ENCODE measurements at regions not wholly inside any gene's neighbourhood (a gene's known extent, or its start where the extent isn't known, plus 50 kb on each side); places are given as distances from the start of the nearest gene placed in this dataset.

DNA sequence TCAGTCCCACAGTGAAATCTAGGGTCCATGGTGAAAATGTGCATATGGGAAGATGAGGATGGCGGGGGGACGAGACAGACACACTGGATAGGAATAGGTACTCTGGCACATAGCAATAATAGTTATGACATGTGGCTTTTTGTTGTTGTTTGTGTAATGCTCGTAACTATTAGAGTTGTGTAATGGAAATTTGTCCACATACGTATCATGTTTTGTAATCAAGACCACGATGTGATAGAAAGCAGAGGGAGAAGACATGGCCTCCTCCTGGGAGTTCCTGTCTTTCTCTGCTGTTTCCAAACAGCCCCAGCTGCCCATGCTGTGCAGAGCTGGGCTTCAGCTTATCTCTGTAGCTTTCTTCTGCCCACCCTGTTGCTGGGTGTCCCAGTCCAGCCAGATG is 185.3 kb upstream of the TMTC4 start:
- no peak for FAIRE-seq
- in situ Hi-C loops (cut with HindIII; ENCODE audit: extremely low pct_ligation_motif_present, low pct_unique_long_range_greater_than_20kb) = no loop called here

More for the DNA sequence above, 185.3 kb upstream of the TMTC4 start:
- no peak overlapping the region for H3K4me2 ChIP-seq (ENCODE audit: low read depth, low read length)
- ATAC-seq = no peak
- ChIA-PET POLR2A (no interaction called here), CTCF (ENCODE audit: low intra/inter-chr PET ratio, low total read pairs) (no interaction called here)
- no peak for DNase-seq (ENCODE audit: low spot score)
- H3K79me2 ChIP-seq (ENCODE audit: insufficient read depth, low read length) = no peaks in the 10 kb centered on the region
- BruUV-seq (replicated peaks) = no TSS peak
- H4K20me1 ChIP-seq (ENCODE audit: insufficient read depth, low read length) = no peaks in the 10 kb centered on the region
- 35% methylated on average over 5 of the region's 5 CpGs for WGBS (ENCODE audit: low lambda C conversion rate)
- H3K27me3 ChIP-seq (ENCODE audit: control insufficient read depth in 1 of 2, insufficient read depth in 2 of 2, low read length in 2 of 2) = no peaks in the 10 kb centered on the region
- H3K36me3 ChIP-seq (replicated peaks in 1 of 2; ENCODE audit: control insufficient read depth in 1 of 2, insufficient read depth in 2 of 2, low read length in 2 of 2) = no peaks in the 10 kb centered on the region
- intact Hi-C loops (cut with micrococcal nuclease; ENCODE audit: unreplicated experiment) = loop anchor here (1.0 kb wide), 1 partner anchor 35 kb away; no protein-coding TSS in a partner anchor
- no peak overlapping the region for H3K9ac ChIP-seq (ENCODE audit: insufficient read depth, low read depth, low read length)
- no peak overlapping the region for H3K27ac ChIP-seq (ENCODE audit: extremely low read length, insufficient read depth, low read length)
- no peak for TF ChIP-seq FOXA3 (CRISPR knock-in tag; IDR thresholded peaks at IDR 0.05)
- TF ChIP-seq, protein P1, sequence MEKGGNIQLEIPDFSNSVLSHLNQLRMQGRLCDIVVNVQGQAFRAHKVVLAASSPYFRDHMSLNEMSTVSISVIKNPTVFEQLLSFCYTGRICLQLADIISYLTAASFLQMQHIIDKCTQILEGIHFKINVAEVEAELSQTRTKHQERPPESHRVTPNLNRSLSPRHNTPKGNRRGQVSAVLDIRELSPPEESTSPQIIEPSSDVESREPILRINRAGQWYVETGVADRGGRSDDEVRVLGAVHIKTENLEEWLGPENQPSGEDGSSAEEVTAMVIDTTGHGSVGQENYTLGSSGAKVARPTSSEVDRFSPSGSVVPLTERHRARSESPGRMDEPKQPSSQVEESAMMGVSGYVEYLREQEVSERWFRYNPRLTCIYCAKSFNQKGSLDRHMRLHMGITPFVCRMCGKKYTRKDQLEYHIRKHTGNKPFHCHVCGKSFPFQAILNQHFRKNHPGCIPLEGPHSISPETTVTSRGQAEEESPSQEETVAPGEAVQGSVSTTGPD (CRISPR knock-in tag; IDR thresholded peaks at IDR 0.05) = no peak
- TF ChIP-seq, protein P2, sequence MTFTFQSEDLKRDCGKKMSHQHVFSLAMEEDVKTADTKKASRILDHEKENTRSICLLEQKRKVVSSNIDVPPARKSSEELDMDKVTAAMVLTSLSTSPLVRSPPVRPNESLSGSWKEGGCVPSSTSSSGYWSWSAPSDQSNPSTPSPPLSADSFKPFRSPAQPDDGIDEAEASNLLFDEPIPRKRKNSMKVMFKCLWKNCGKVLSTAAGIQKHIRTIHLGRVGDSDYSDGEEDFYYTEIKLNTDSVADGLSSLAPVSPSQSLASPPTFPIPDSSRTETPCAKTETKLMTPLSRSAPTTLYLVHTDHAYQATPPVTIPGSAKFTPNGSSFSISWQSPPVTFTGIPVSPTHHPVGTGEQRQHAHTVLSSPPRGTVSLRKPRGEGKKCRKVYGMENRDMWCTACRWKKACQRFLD (CRISPR knock-in tag; IDR thresholded peaks at IDR 0.05; ENCODE audit: borderline replicate concordance) = no peak
- no peak for TF ChIP-seq ZZZ3 (CRISPR knock-in tag; IDR thresholded peaks at IDR 0.05; ENCODE audit: borderline replicate concordance)
- no peak for TF ChIP-seq CHCHD3 (CRISPR knock-in tag; IDR thresholded peaks at IDR 0.05)
- no peak for TF ChIP-seq RAD51 (IDR thresholded peaks at IDR 0.05; ENCODE audit: borderline replicate concordance)
- TF ChIP-seq NR2F2 (IDR thresholded peaks at IDR 0.05; ENCODE audit: borderline replicate concordance, low read depth) = no peak
- TF ChIP-seq SAP130 (CRISPR knock-in tag; IDR thresholded peaks at IDR 0.05; ENCODE audit: low read depth) = no peak
- TF ChIP-seq, protein P3, sequence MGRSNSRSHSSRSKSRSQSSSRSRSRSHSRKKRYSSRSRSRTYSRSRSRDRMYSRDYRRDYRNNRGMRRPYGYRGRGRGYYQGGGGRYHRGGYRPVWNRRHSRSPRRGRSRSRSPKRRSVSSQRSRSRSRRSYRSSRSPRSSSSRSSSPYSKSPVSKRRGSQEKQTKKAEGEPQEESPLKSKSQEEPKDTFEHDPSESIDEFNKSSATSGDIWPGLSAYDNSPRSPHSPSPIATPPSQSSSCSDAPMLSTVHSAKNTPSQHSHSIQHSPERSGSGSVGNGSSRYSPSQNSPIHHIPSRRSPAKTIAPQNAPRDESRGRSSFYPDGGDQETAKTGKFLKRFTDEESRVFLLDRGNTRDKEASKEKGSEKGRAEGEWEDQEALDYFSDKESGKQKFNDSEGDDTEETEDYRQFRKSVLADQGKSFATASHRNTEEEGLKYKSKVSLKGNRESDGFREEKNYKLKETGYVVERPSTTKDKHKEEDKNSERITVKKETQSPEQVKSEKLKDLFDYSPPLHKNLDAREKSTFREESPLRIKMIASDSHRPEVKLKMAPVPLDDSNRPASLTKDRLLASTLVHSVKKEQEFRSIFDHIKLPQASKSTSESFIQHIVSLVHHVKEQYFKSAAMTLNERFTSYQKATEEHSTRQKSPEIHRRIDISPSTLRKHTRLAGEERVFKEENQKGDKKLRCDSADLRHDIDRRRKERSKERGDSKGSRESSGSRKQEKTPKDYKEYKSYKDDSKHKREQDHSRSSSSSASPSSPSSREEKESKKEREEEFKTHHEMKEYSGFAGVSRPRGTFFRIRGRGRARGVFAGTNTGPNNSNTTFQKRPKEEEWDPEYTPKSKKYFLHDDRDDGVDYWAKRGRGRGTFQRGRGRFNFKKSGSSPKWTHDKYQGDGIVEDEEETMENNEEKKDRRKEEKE (IDR thresholded peaks at IDR 0.05) = no peak
- no peak for TF ChIP-seq ZNF235 (CRISPR knock-in tag; IDR thresholded peaks at IDR 0.05; ENCODE audit: borderline replicate concordance)
- no peak for TF ChIP-seq RELA (CRISPR knock-in tag; IDR thresholded peaks at IDR 0.05)
- TF ChIP-seq HNF4A (CRISPR knock-in tag; IDR thresholded peaks at IDR 0.05) = no peak
- no peak for TF ChIP-seq MAFG (CRISPR knock-in tag; IDR thresholded peaks at IDR 0.05)
- no peak for TF ChIP-seq SETDB1 (CRISPR knock-in tag; IDR thresholded peaks at IDR 0.05; ENCODE audit: borderline replicate concordance)
- TF ChIP-seq ZSCAN12 (CRISPR knock-in tag; IDR thresholded peaks at IDR 0.05) = no peak
- TF ChIP-seq NR3C1 (CRISPR knock-in tag; IDR thresholded peaks at IDR 0.05) = no peak
- no peak for TF ChIP-seq FOXM1 (CRISPR knock-in tag; IDR thresholded peaks at IDR 0.05)
- TF ChIP-seq, protein P4, sequence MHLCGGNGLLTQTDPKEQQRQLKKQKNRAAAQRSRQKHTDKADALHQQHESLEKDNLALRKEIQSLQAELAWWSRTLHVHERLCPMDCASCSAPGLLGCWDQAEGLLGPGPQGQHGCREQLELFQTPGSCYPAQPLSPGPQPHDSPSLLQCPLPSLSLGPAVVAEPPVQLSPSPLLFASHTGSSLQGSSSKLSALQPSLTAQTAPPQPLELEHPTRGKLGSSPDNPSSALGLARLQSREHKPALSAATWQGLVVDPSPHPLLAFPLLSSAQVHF (CRISPR knock-in tag; IDR thresholded peaks at IDR 0.05) = no peak
- no peak overlapping the region for H3K4me3 ChIP-seq (replicated peaks in 1 of 3; ENCODE audit: insufficient read depth in 1 of 3, low read depth in 2 of 3, low read length in 3 of 3)
- H2AFZ ChIP-seq (ENCODE audit: low read length) = no peak overlapping the region
- H3K9me3 ChIP-seq (ENCODE audit: low read length) = no peaks in the 10 kb centered on the region
- H3K4me1 ChIP-seq (ENCODE audit: insufficient read depth, low read length) = no peaks in the 10 kb centered on the region
